ENCODE measurements at regions not wholly inside any gene's neighbourhood (a gene's known extent, or its start where the extent isn't known, plus 50 kb on each side); places are given as distances from the start of the nearest gene placed in this dataset.

DNA sequence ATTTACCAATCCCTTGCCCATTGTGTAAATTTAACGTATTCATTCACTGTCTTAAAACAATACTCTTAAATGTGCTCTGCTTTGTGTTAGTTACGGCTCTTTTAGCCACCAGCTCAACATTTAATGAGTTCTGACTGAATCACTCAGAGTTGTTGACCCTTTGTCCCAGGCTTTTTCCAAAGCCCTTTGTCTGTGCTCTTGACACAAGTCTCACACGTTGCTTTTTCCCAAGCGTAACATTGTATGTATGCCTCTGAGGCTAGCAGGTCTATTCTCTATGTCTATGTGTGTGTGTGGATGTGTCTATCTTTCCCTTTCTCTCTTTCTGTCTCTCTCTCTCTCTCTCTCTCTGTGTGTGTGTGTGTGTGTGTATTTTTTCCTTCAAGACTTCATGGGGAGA, 435.4 kb upstream of the GOLIM4 start:
- Histone ChIP-seq H3K27ac (ENCODE audit: low read depth) (peak overlapping the region; percentile 88), H3K27me3 (ENCODE audit: insufficient read depth) (no peaks in the 10 kb centered on the region), H3K4me1 (ENCODE audit: insufficient read depth) (peaks cover 50% of the 10 kb centered on the region), H2AFZ (no peak overlapping the region), H3K36me3 (ENCODE audit: insufficient read depth) (no peaks in the 10 kb centered on the region), H3K4me2 (peak overlapping the region; percentile 53; the same call in 1 of the 2 replicates), H3F3A (replicated peaks; ENCODE audit: low read depth) (no peaks in the 10 kb centered on the region), H3K9me2 (ENCODE audit: insufficient read depth) (no peaks in the 10 kb centered on the region), H3K79me2 (replicated peaks; ENCODE audit: insufficient read depth) (no peaks in the 10 kb centered on the region), H3K4me3 (no peak overlapping the region), H4K20me1 (replicated peaks; ENCODE audit: insufficient read depth) (no peaks in the 10 kb centered on the region)
- H3K4me3 Mint-ChIP-seq, result no peak overlapping the region; the same call in 2 of the 3 replicates
- TF ChIP-seq ZNF331 (CRISPR knock-in tag; IDR thresholded peaks at IDR 0.05; ENCODE audit: low read depth) (no peak), EZH2 (IDR thresholded peaks at IDR 0.05; ENCODE audit: low read depth, unreplicated experiment) (no peak), ZNF114 (CRISPR knock-in tag; IDR thresholded peaks at IDR 0.05) (no peak), REST (IDR thresholded peaks at IDR 0.05; ENCODE audit: unreplicated experiment) (no peak), STAT1 (IDR thresholded peaks at IDR 0.05; ENCODE audit: unreplicated experiment) (no peak), CREB1 (CRISPR knock-in tag; IDR thresholded peaks at IDR 0.05; ENCODE audit: low read depth) (no peak), EZH2phosphoT487 (IDR thresholded peaks at IDR 0.05; ENCODE audit: unreplicated experiment) (no peak)
- no peaks in the 10 kb centered on the region for H3K36me3 Mint-ChIP-seq (ENCODE audit: low read depth)
- H3K9me3 Mint-ChIP-seq, result no peaks in the 10 kb centered on the region
- peak overlapping the region; percentile 97 for H3K27ac Mint-ChIP-seq
- peak; percentile 81 for ATAC-seq
- H3K27me3 Mint-ChIP-seq (ENCODE audit: insufficient read depth, low read depth, poor library complexity), result peaks cover 1% of the 10 kb centered on the region
- peaks cover 57% of the 10 kb centered on the region for H3K4me1 Mint-ChIP-seq
- peak; percentile 75 for DNase-seq (ENCODE audit: low spot score)

DNA sequence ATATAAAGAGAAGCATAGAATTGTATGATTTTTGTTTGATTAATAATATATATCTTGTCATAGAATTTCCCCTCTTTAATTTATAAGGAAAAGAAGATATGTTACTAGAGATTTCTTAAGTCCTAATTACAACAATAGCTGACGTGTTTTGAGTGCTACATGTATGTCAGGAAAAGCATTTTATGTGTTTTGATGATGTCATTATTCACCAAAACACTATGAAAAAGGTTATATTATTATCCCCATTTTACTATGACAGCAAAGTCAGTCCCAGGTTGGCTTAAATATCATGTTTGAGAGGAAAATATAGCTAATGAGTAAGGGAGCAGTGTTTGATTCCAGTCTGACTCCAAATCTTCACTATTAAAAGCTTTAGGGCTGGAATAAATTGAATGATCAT, 428.4 kb upstream of the GOLIM4 start:
- H3K27me3 Mint-ChIP-seq (ENCODE audit: insufficient read depth, low read depth, poor library complexity), result no peaks in the 10 kb centered on the region
- peaks cover 21% of the 10 kb centered on the region for H3K4me1 Mint-ChIP-seq
- ATAC-seq (no peak), DNase-seq (ENCODE audit: low spot score) (no peak)
- H3F3A ChIP-seq (replicated peaks; ENCODE audit: low read depth), result no peaks in the 10 kb centered on the region
- no peak overlapping the region for H3K27ac ChIP-seq (ENCODE audit: low read depth)
- TF ChIP-seq CTCF (conservative IDR thresholded peaks at IDR 0.05; ENCODE audit: low read depth in 2 of 2), result no peak
- H2AFZ ChIP-seq, result no peak overlapping the region
- H3K36me3 ChIP-seq (ENCODE audit: insufficient read depth), result no peaks in the 10 kb centered on the region
- no peaks in the 10 kb centered on the region for H4K20me1 ChIP-seq (replicated peaks; ENCODE audit: insufficient read depth)
- no peaks in the 10 kb centered on the region for H3K9me3 Mint-ChIP-seq
- no peaks in the 10 kb centered on the region for H3K9me2 ChIP-seq (ENCODE audit: insufficient read depth)
- H3K79me2 ChIP-seq (replicated peaks; ENCODE audit: insufficient read depth), result no peaks in the 10 kb centered on the region
- H3K36me3 Mint-ChIP-seq (ENCODE audit: low read depth), result peaks cover 4% of the 10 kb centered on the region; the same call in 2 of the 3 replicates
- H3K4me1 ChIP-seq (ENCODE audit: insufficient read depth), result peaks cover 11% of the 10 kb centered on the region
- no peaks in the 10 kb centered on the region for H3K27me3 ChIP-seq (ENCODE audit: insufficient read depth)
- no peak overlapping the region for H3K4me3 Mint-ChIP-seq
- H3K4me3 ChIP-seq, result no peak overlapping the region
- no peak overlapping the region for H3K4me2 ChIP-seq
- peak overlapping the region; percentile 59; the same call in 1 of the 2 replicates for H3K27ac Mint-ChIP-seq

All from GM23338 (cell line).